D721Med (cell line): ENCODE measurements at regions not wholly inside any gene's neighbourhood (a gene's known extent, or its start where the extent isn't known, plus 50 kb on each side); places are given as distances from the start of the nearest gene placed in this dataset.

Experiments used
- DNase-seq: peaks from one replicate; pipeline ENCODE4 v3.0.0; 2011; ENCODE audit warnings: low spot score; ENCODE audit not compliant: insufficient read length
- FAIRE-seq: peaks from 2 replicates; lab custom pipeline; 2011; peaks lifted over from hg19 to GRCh38; lab: Jason Lieb, UNC
- TF ChIP-seq, protein P1 (sequence below): IDR thresholded peaks from 2 replicates; pipeline ENCODE4 v1.5.1; 2012; ENCODE audit warnings: mild to moderate bottlenecking, control low read depth; ENCODE audit not compliant: insufficient read depth; ENCODE audit errors: missing control alignments

DNA sequence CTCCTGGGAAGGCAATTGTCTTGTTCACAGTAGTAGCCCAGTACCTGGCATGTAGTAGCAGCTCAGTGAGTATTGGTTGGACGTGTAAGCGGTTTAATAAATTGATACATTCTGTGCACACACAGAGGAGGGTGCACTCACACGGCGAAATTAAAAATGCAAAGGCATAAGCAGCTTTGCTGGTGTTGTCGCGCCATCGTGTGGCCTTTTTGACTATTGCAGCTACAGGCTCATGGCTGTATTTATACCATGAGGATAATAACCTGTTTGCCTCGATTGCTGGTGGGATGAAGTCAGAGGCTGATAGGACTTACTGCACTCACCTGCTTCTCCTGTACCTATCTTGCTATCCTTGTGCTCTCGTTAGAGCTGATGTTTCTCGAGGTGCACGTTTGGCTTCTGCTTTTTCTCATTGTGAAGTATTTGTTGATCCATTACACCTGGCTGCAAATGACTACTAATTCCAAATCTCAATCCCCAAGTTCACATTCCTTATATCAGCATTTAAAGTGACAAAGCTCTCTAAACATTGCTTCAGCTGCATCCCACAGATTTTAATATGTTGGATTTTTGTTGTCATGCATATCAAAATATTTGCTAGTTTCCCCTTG is 61.5 kb downstream of the TBXT start:
- DNase-seq (no peak), FAIRE-seq (no peak)
- TF ChIP-seq, protein P1, sequence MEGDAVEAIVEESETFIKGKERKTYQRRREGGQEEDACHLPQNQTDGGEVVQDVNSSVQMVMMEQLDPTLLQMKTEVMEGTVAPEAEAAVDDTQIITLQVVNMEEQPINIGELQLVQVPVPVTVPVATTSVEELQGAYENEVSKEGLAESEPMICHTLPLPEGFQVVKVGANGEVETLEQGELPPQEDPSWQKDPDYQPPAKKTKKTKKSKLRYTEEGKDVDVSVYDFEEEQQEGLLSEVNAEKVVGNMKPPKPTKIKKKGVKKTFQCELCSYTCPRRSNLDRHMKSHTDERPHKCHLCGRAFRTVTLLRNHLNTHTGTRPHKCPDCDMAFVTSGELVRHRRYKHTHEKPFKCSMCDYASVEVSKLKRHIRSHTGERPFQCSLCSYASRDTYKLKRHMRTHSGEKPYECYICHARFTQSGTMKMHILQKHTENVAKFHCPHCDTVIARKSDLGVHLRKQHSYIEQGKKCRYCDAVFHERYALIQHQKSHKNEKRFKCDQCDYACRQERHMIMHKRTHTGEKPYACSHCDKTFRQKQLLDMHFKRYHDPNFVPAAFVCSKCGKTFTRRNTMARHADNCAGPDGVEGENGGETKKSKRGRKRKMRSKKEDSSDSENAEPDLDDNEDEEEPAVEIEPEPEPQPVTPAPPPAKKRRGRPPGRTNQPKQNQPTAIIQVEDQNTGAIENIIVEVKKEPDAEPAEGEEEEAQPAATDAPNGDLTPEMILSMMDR = peak; percentile 94

DNA sequence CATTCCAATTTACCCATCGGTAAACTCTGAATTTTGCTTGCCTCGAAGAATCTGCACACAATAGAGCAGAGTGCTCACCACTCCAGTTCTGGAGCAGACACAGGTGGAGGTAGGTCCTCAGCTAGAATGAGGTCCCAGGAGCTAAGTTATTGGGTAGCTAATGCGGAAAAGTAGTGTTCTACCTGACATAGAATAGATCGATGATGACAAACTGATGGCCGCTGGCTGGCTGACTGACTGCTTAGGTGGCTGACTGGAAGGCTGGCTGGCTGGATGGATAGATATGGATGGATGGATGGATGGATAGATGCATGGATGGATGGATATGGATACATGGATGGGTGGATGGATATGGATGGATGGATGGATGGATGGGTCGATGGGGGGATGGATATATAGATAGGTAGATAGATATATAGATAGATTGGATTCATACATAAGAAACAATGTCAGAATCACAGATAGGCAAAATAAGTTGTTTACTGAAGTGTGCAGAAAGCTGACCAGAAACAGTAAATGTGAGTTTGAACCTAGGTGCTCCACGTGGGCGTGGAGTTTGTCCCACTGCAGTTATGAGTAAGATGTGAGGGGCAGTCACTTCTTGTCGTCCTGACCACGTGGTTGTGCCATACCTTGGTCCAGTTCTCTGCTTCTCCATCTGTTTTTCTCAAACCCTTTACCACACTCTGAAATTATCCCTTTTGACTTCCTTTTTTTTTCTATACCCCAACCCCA is 62.1 kb downstream of the TBXT start:
- TF ChIP-seq, protein P1 = no peak
- no peak for FAIRE-seq
- no peak for DNase-seq

DNA sequence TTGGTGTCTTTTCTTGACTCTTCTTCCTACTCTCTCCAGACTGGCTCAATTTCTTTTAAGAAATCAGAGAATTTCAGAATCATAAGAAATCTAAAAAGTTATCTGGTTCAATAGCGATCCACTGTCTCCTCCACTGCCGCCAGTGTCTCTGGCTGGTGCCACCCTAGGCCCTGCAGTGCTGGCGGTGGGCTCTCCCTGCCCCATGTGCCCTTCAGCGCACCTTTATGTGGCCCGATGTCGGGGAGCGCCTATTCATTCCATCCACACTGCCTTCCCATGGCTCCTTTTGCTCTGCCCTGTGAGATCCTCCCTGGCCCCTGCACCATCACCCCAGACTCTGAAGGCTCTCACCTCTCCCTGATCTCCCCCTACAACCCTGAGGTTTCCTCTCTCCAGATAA is 62.8 kb downstream of the TBXT start:
- DNase-seq (no peak), FAIRE-seq (no peak)
- TF ChIP-seq, protein P1 = no peak

DNA sequence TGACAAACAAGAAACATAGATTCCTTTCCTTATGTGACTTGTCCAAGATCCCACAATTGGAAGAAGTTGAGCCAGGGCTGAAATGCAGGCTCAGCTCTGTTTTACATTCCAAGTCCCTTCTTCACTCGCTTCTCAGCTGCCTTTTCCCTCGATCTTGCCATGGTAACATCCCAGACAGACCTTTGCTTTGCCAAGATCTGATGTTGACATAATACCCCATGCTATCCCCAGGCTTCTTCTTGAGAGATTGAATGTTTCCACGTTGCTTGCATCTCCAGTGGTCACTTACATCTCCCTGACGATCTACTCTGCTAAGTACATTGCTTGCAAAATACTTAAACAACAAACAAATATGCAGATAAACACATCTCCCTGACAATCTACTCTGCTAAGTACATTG is 63.5 kb downstream of the TBXT start:
- DNase-seq = no peak
- no peak for FAIRE-seq
- TF ChIP-seq, protein P1 = no peak

DNA sequence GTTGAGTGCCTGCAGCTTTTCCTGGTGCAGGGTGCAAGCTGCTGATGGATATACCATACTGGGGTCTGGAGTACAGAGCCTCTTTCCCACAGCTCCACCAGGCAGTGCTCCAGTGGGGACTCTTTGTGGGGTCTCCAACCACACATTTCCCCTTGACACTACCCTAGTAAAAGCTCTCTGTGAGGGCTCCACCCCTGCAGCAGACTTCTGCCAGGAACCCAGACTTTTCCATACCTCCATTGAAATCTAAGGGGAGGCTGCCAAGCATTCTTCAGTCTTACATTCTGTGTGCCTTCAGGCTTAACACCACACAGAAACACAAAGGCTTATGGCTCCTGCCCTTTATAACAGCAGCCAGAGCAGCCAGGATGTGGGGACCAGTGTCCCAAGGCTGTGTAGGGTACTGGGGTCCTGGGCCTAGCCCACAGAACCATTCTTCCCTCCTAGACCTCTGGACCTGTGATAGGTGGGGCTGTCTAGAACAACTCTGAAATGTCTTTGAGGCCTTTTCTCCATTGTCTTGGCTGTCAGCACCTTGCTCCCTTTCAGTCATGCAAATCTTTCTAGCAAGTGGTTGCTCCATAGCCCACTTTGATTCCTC is 65.7 kb downstream of the TBXT start:
- FAIRE-seq = no peak
- DNase-seq = no peak
- TF ChIP-seq, protein P1 = no peak

DNA sequence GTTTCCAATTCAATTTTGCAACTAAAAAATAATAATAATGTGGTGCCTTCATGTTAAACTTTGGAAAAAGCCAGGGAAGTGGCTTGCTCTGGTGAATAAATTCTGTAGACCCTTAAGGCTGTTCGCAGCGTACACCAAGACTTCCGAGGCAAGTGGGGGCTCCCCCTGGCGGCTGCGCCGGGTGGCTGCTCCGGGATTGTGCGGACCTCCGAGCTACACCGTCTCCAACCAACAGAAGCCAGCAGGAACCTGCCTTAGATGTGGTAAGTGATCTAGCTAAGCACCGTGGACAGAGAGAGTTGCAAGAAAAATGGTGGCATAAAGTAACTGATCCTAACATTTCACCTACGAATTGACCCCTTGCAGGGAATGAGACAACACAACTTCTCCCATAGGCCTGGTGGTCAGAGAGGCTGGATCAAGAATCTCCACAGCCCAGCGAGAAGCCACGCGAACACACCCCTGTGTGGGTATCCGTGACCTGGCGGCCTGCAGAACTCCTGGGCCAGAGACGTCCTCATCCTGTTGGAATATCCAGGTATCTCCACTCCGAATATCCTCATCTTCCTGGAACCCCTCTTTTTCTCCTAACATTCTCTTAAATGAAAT is 69.6 kb downstream of the TBXT start:
- DNase-seq (no peak), FAIRE-seq (no peak)
- TF ChIP-seq, protein P1 = peak; percentile 58
